Vagina (tissue), 2 donors: ENCODE measurements at regions not wholly inside any gene's neighbourhood (a gene's known extent, or its start where the extent isn't known, plus 50 kb on each side); places are given as distances from the start of the nearest gene placed in this dataset.

Experiments used
- POLR2A ChIP-seq, 2 donors: fragments of 450-650 bp; IDR thresholded peaks; one replicate each; pipeline ENCODE4 v1.6.1; 2017; ENCODE audit warnings: antibody characterized with exemption in 2 of 2, mild to moderate bottlenecking in 2 of 2, moderate library complexity in 2 of 2
- TF ChIP-seq, protein P1 (sequence below), 3 experiments: fragments of 450-650 bp in 2 of 3; fragments of 200-600 bp in 1 of 3; sonication (generic) in 1 of 3; IDR thresholded peaks; one replicate each; pipeline ENCODE4 v1.5.1; 2017 to 2019; ENCODE audit warnings: antibody characterized with exemption in 3 of 3, mild to moderate bottlenecking in 2 of 3, moderate library complexity in 2 of 3

DNA sequence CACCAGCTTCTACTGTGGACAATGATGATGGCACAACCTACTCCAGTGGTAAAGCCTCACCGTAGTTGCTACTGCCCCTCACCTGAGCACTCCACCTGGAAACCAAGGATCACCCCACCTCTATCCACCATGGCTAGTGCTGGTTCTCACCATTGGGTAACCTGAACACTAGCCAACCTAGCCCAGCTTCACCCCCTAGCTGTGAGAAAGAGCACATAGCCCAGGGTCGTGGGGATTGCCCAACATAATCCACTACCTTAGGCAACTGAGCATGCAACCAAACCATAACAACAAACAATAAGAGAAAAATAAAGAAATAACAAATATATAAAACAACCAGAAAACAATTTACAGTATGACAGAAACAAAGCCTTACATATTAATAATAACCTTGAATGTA, 560.1 kb downstream of the DIAPH3 start:
- no peak for TF ChIP-seq POLR2A (IDR thresholded peaks at IDR 0.05)
- TF ChIP-seq, protein P1, sequence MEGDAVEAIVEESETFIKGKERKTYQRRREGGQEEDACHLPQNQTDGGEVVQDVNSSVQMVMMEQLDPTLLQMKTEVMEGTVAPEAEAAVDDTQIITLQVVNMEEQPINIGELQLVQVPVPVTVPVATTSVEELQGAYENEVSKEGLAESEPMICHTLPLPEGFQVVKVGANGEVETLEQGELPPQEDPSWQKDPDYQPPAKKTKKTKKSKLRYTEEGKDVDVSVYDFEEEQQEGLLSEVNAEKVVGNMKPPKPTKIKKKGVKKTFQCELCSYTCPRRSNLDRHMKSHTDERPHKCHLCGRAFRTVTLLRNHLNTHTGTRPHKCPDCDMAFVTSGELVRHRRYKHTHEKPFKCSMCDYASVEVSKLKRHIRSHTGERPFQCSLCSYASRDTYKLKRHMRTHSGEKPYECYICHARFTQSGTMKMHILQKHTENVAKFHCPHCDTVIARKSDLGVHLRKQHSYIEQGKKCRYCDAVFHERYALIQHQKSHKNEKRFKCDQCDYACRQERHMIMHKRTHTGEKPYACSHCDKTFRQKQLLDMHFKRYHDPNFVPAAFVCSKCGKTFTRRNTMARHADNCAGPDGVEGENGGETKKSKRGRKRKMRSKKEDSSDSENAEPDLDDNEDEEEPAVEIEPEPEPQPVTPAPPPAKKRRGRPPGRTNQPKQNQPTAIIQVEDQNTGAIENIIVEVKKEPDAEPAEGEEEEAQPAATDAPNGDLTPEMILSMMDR (IDR thresholded peaks at IDR 0.05): no peak
